ENCODE measurements at regions not wholly inside any gene's neighbourhood (a gene's known extent, or its start where the extent isn't known, plus 50 kb on each side); places are given as distances from the start of the nearest gene placed in this dataset.

DNA sequence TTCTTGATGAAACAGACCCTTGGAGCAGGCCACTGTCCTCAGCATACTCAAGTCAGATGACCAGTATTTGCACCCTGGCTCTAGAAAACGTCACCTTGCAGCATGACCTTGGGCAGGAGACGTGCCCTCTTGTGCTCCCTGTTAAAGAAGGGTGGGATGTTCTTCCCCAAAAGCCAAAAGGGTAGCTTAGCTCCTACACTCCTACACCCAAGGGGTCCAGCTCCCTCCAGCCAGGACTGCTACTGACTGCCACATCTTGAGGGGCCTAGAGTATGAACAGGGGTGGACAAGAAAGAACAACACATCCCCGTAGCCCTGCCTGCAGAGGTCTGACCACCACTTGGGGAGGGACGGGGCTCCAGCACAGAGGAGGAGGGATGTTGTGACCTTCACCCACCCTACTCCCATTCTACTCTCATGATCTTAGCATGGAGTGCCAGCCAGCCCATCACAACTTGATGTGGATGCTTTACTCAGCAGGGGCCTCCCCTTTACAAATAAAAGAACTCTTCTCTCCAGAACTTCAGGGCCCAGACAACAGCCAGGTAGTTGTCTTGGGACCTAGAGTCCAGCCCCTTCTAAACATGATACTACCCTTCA is 165.3 kb upstream of the ZMIZ1 start:
- no peak overlapping the region for H3K27ac Mint-ChIP-seq (ENCODE audit: unreplicated experiment)
- peaks cover 10% of the 10 kb centered on the region for H3K4me1 Mint-ChIP-seq (ENCODE audit: low read depth)
- H3K27me3 Mint-ChIP-seq (ENCODE audit: low read depth): peaks cover 14% of the 10 kb centered on the region
- TF ChIP-seq, protein P1, sequence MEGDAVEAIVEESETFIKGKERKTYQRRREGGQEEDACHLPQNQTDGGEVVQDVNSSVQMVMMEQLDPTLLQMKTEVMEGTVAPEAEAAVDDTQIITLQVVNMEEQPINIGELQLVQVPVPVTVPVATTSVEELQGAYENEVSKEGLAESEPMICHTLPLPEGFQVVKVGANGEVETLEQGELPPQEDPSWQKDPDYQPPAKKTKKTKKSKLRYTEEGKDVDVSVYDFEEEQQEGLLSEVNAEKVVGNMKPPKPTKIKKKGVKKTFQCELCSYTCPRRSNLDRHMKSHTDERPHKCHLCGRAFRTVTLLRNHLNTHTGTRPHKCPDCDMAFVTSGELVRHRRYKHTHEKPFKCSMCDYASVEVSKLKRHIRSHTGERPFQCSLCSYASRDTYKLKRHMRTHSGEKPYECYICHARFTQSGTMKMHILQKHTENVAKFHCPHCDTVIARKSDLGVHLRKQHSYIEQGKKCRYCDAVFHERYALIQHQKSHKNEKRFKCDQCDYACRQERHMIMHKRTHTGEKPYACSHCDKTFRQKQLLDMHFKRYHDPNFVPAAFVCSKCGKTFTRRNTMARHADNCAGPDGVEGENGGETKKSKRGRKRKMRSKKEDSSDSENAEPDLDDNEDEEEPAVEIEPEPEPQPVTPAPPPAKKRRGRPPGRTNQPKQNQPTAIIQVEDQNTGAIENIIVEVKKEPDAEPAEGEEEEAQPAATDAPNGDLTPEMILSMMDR (IDR thresholded peaks at IDR 0.05): no peak
- no peak for DNase-seq (ENCODE audit: low spot score)
- no peak overlapping the region for H3K4me3 Mint-ChIP-seq (ENCODE audit: unreplicated experiment)
- H3K36me3 Mint-ChIP-seq (ENCODE audit: low read depth): no peaks in the 10 kb centered on the region
- H3K9me3 Mint-ChIP-seq (ENCODE audit: low read depth): no peaks in the 10 kb centered on the region

DNA sequence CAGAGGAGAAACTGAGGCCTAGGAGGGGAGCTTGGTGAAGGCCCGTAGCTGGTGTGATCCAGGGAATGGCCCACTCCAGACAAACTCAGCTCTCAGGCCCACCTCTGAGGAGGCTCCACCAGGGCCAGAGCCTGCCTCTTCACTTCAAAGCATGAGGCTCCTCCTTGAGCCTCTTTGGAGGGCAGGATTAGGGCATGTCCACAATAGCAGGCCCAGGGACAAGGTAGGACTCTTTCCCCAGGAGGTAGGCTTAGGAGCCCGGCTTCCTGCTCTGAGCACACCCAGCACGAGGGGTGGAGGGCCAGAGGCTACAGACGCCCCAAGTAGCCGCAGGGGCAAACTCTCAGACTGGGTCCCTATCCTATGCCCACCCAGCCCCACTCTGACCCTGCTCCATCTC is 164.6 kb upstream of the ZMIZ1 start:
- TF ChIP-seq, protein P1 (IDR thresholded peaks at IDR 0.05): no peak
- Mint-ChIP-seq H3K4me1 (ENCODE audit: low read depth) (peaks cover 10% of the 10 kb centered on the region), H3K27ac (ENCODE audit: unreplicated experiment) (no peak overlapping the region), H3K27me3 (ENCODE audit: low read depth) (peaks cover 18% of the 10 kb centered on the region), H3K9me3 (ENCODE audit: low read depth) (no peaks in the 10 kb centered on the region), H3K4me3 (ENCODE audit: unreplicated experiment) (no peak overlapping the region), H3K36me3 (ENCODE audit: low read depth) (no peaks in the 10 kb centered on the region)
- DNase-seq (ENCODE audit: low spot score): no peak

DNA sequence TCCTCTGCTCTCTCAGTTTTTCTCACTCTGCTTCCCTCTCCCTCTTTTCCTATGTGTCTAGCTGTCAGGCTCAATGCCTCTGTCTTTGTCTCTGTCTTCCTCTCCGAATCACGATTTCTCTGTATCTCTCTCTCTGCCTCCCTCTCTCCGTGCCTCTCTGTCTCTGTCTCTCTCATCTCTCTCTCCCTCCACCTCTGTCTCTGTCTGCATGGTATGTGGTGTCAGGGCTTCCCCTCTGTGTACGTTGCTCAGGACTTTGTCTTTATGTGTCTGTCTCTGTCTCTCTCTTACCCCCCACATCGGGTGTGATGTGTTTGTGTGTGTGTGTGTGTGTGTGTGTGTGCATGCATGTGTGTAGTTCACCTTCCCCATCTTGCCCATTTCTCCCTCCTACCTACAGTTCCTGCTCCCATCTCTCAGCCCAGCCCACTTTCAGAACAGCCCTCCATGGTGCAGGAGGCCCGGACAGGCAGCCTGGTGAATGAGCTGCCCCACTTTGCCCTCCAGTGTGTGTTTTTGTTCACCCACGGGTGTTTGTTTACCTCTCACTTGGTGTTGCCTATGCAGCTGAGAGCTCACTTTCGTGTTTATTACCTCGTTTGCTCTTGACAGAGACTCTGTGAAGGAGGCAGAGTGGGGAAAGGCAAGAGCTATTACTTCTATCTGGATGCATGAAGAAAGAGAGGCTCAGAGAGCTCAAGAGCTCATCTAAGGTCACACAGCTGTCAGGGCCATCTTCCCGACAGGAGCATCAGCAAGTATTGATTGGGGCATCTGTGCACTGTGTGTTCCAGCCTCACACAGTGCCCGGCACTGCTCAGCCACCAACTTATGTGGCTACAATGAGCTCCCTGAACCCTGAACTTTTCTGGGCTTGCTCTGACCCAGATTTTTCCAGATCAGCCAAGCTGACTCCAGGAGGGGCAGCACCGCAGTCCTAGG is 163.5 kb upstream of the ZMIZ1 start:
- Mint-ChIP-seq H3K27ac (ENCODE audit: unreplicated experiment) (no peak overlapping the region), H3K4me1 (ENCODE audit: low read depth) (peaks cover under 1% of the 10 kb centered on the region), H3K36me3 (ENCODE audit: low read depth) (no peaks in the 10 kb centered on the region), H3K27me3 (ENCODE audit: low read depth) (peaks cover 18% of the 10 kb centered on the region), H3K9me3 (ENCODE audit: low read depth) (no peaks in the 10 kb centered on the region), H3K4me3 (ENCODE audit: unreplicated experiment) (no peak overlapping the region)
- TF ChIP-seq, protein P1 (IDR thresholded peaks at IDR 0.05): no peak
- DNase-seq (ENCODE audit: low spot score): no peak

DNA sequence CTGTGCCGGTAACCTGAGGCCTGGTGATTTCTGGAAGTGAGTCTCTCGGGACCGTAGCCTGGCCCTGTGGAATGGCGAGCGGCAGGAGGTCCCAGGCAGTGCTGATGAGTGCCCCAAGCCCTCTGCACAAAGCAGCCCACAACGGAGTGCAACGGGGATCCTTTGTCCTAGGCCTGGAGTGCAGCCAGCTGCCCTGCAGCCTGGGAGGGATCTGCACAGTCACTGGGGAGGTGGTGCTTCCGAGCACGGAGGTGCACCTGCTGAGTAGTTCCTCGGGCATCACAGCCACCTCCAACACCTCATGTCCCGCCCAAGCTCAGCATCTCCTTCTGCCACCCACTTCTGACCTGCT is 162.8 kb upstream of the ZMIZ1 start:
- TF ChIP-seq, protein P1 (IDR thresholded peaks at IDR 0.05): no peak
- Mint-ChIP-seq H3K4me3 (ENCODE audit: unreplicated experiment) (no peak overlapping the region), H3K4me1 (ENCODE audit: low read depth) (no peaks in the 10 kb centered on the region), H3K36me3 (ENCODE audit: low read depth) (no peaks in the 10 kb centered on the region), H3K27ac (ENCODE audit: unreplicated experiment) (no peak overlapping the region), H3K9me3 (ENCODE audit: low read depth) (no peaks in the 10 kb centered on the region), H3K27me3 (ENCODE audit: low read depth) (peaks cover 18% of the 10 kb centered on the region)
- no peak for DNase-seq (ENCODE audit: low spot score)

DNA sequence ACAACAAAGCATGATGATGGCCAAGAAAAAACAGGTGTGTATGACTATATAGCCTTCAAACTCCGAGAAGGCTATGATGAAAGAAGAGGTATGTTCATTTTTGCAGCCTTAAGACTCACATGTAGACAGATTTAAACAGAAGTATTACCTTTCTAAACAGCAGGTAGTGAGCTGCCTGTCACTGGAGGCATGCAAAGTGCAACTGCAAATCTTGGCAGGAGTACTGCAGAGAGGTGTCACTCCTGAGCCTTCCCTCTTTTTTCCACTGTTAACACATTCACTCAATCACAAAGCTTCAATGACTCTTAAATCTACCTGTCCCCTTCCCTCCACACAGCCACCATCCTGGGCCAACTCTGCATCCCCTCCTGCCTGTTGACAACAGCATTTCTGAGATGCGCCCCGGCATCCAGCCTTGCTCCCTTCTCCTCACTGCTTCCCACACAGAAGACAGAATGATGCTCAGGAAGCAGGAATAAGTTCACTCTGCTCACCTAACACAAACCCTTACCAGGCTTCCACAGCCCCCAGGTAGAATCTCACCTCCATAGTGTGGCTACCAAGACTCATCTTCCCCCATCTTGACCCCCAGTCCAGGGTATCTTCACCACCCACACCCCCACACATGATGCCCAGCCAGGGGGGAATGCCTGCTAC is 161.9 kb upstream of the ZMIZ1 start:
- H3K36me3 Mint-ChIP-seq (ENCODE audit: low read depth): no peaks in the 10 kb centered on the region
- peaks cover 5% of the 10 kb centered on the region for H3K4me1 Mint-ChIP-seq (ENCODE audit: low read depth)
- H3K9me3 Mint-ChIP-seq (ENCODE audit: low read depth): no peaks in the 10 kb centered on the region
- H3K4me3 Mint-ChIP-seq (ENCODE audit: unreplicated experiment): no peak overlapping the region
- H3K27me3 Mint-ChIP-seq (ENCODE audit: low read depth): peaks cover 18% of the 10 kb centered on the region
- H3K27ac Mint-ChIP-seq (ENCODE audit: unreplicated experiment): no peak overlapping the region
- TF ChIP-seq, protein P1 (IDR thresholded peaks at IDR 0.05): no peak
- DNase-seq (ENCODE audit: low spot score): no peak
